ENCODE measurements at regions not wholly inside any gene's neighbourhood (a gene's known extent, or its start where the extent isn't known, plus 50 kb on each side); places are given as distances from the start of the nearest gene placed in this dataset.

DNA sequence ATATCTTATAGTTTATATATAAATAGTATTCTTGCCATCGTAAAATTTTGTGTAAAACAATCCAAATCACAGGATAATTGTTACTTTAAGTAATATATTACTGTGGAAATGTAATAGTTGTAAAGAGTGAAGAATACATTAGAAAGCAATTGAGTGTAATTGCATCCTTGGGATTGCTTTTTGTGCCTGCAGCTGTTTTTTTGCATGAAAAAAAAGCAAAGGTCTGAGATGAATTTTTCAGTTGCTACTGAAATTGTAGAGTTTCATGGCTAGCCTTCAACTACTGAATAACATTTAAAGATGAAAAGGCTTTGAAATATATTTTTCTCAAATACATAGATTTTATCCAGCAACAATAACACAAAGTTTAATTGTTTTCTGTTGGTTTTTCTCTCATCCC, 232.0 kb upstream of the FAM174A start:
- TF ChIP-seq, protein P1, sequence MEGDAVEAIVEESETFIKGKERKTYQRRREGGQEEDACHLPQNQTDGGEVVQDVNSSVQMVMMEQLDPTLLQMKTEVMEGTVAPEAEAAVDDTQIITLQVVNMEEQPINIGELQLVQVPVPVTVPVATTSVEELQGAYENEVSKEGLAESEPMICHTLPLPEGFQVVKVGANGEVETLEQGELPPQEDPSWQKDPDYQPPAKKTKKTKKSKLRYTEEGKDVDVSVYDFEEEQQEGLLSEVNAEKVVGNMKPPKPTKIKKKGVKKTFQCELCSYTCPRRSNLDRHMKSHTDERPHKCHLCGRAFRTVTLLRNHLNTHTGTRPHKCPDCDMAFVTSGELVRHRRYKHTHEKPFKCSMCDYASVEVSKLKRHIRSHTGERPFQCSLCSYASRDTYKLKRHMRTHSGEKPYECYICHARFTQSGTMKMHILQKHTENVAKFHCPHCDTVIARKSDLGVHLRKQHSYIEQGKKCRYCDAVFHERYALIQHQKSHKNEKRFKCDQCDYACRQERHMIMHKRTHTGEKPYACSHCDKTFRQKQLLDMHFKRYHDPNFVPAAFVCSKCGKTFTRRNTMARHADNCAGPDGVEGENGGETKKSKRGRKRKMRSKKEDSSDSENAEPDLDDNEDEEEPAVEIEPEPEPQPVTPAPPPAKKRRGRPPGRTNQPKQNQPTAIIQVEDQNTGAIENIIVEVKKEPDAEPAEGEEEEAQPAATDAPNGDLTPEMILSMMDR (conservative IDR thresholded peaks at IDR 0.05) = no peak
- no peaks in the 10 kb centered on the region for H3K36me3 Mint-ChIP-seq (ENCODE audit: low read depth)
- no peak overlapping the region for H3K4me3 ChIP-seq (ENCODE audit: low read length)
- H3K36me3 ChIP-seq (ENCODE audit: control insufficient read depth, insufficient read depth, low read length) = no peaks in the 10 kb centered on the region
- no CpG with 5 or more reads among the region's 1 CpG for WGBS, 2 experiments (ENCODE audit: insufficient coverage in 1 of 2, insufficient read length in 1 of 2)
- H3K9me3 ChIP-seq (ENCODE audit: control insufficient read depth, low read length) = no peaks in the 10 kb centered on the region
- no peaks in the 10 kb centered on the region for H3K27me3 ChIP-seq (ENCODE audit: control insufficient read depth, insufficient read depth, low read length, poor library complexity, severe bottlenecking)
- no peak overlapping the region for H3K27ac ChIP-seq (ENCODE audit: low read depth, low read length)
- H3K27ac Mint-ChIP-seq = no peak overlapping the region
- H3K4me1 ChIP-seq (ENCODE audit: control insufficient read depth, insufficient read depth, low read length) = no peaks in the 10 kb centered on the region
- H3K4me3 Mint-ChIP-seq = no peak overlapping the region
- H3K9ac ChIP-seq (ENCODE audit: extremely low read depth, low read length, poor library complexity, severe bottlenecking) = no peak overlapping the region
- DNase-seq = no peak
- no peaks in the 10 kb centered on the region for H3K4me1 Mint-ChIP-seq
- no peaks in the 10 kb centered on the region for H3K9me3 Mint-ChIP-seq
- no peaks in the 10 kb centered on the region for H3K27me3 Mint-ChIP-seq (ENCODE audit: insufficient read depth)

GRCh38 chr5:100299261-100299660, 235.9 kb upstream of the FAM174A start:
- H3K36me3 Mint-ChIP-seq (ENCODE audit: low read depth) = no peaks in the 10 kb centered on the region
- Histone ChIP-seq H3K4me3 (ENCODE audit: low read length) (no peak overlapping the region), H3K27ac (ENCODE audit: low read depth, low read length) (no peak overlapping the region), H3K36me3 (ENCODE audit: control insufficient read depth, insufficient read depth, low read length) (no peaks in the 10 kb centered on the region), H3K4me1 (ENCODE audit: control insufficient read depth, insufficient read depth, low read length) (no peaks in the 10 kb centered on the region), H3K27me3 (ENCODE audit: control insufficient read depth, insufficient read depth, low read length, poor library complexity, severe bottlenecking) (no peaks in the 10 kb centered on the region), H3K9me3 (ENCODE audit: control insufficient read depth, low read length) (no peaks in the 10 kb centered on the region), H3K9ac (ENCODE audit: extremely low read depth, low read length, poor library complexity, severe bottlenecking) (no peak overlapping the region)
- H3K27me3 Mint-ChIP-seq (ENCODE audit: insufficient read depth) = no peaks in the 10 kb centered on the region
- 95 to 96% methylated on average over 2 of the region's 2 CpGs for WGBS, 2 experiments (ENCODE audit: insufficient coverage in 1 of 2, insufficient read length in 1 of 2)
- TF ChIP-seq, protein P1 (conservative IDR thresholded peaks at IDR 0.05) = no peak
- no peak overlapping the region for H3K4me3 Mint-ChIP-seq
- H3K27ac Mint-ChIP-seq = no peak overlapping the region
- no peaks in the 10 kb centered on the region for H3K4me1 Mint-ChIP-seq
- no peak for DNase-seq
- no peaks in the 10 kb centered on the region for H3K9me3 Mint-ChIP-seq

- H3K9me3 ChIP-seq (ENCODE audit: control insufficient read depth, low read length) = peaks cover 9% of the 10 kb centered on the region
- TF ChIP-seq, protein P1 (conservative IDR thresholded peaks at IDR 0.05) = no peak
- no peak overlapping the region for H3K4me3 Mint-ChIP-seq
- no peaks in the 10 kb centered on the region for H3K4me1 Mint-ChIP-seq
- H3K27me3 ChIP-seq (ENCODE audit: control insufficient read depth, insufficient read depth, low read length, poor library complexity, severe bottlenecking) = no peaks in the 10 kb centered on the region
- H3K4me1 ChIP-seq (ENCODE audit: control insufficient read depth, insufficient read depth, low read length) = no peaks in the 10 kb centered on the region
- DNase-seq = no peak
- no peak overlapping the region for H3K4me3 ChIP-seq (ENCODE audit: low read length)
- H3K36me3 ChIP-seq (ENCODE audit: control insufficient read depth, insufficient read depth, low read length) = no peaks in the 10 kb centered on the region
- H3K27me3 Mint-ChIP-seq (ENCODE audit: insufficient read depth) = no peaks in the 10 kb centered on the region
- no peak overlapping the region for H3K27ac Mint-ChIP-seq
- H3K9me3 Mint-ChIP-seq = no peaks in the 10 kb centered on the region
- no peaks in the 10 kb centered on the region for H3K36me3 Mint-ChIP-seq (ENCODE audit: low read depth)
- H3K9ac ChIP-seq (ENCODE audit: extremely low read depth, low read length, poor library complexity, severe bottlenecking) = no peak overlapping the region
- H3K27ac ChIP-seq (ENCODE audit: low read depth, low read length) = no peak overlapping the region
Measured at GRCh38 chr5:100276071-100276470, 259.1 kb upstream of the FAM174A start.

Data from endodermal cell (in vitro differentiated cells).